Breast epithelium (tissue), 4 donors: ENCODE measurements at regions not wholly inside any gene's neighbourhood (a gene's known extent, or its start where the extent isn't known, plus 50 kb on each side); places are given as distances from the start of the nearest gene placed in this dataset.

Experiments used
- DNase-seq, 2 donors: peaks; one replicate each; pipeline ENCODE4 v3.0.0-alpha.2; 2019; ENCODE audit warnings: low spot score in 2 of 2
- H3K27ac ChIP-seq, 2 donors: fragments of 200-600 bp; sonication (generic) in 1 of 2; one replicate each; pipeline ENCODE4 v1.5.1; 2016 to 2019; ENCODE audit warnings: mild to moderate bottlenecking in 1 of 2
- H3K27me3 ChIP-seq, 2 donors: fragments of 200-600 bp; sonication (generic) in 1 of 2; one replicate each; pipeline versions ENCODE4 v1.5.1 to v1.6.0; 2017 to 2019; ENCODE audit warnings: control low read depth in 1 of 2, mild to moderate bottlenecking in 1 of 2
- H3K36me3 ChIP-seq: fragments of 200-600 bp; one replicate; pipeline ENCODE4 v1.5.1; 2019
- H3K4me1 ChIP-seq, 2 donors: fragments of 200-600 bp; sonication (generic); one replicate each; pipeline ENCODE4 v1.5.1; 2016 to 2019; ENCODE audit warnings: control low read depth in 1 of 2
- H3K4me3 ChIP-seq, 3 donors: fragments of 200-600 bp; sonication (generic); 1 replicate in 2 of 3; 2 replicates in 1 of 3; pipeline ENCODE4 v1.5.1; 2016 to 2019; ENCODE audit warnings: mild to moderate bottlenecking in 3 of 3, moderate library complexity in 2 of 3
- H3K9me3 ChIP-seq, 2 donors: fragments of 200-600 bp; sonication (generic) in 1 of 2; one replicate each; pipeline ENCODE4 v1.5.1; 2016 to 2019; ENCODE audit warnings: control low read depth in 1 of 2
- POLR2A ChIP-seq: fragments of 450-650 bp; IDR thresholded peaks from one replicate; pipeline ENCODE4 v1.6.1; 2016; ENCODE audit warnings: antibody characterized with exemption, mild to moderate bottlenecking, moderate library complexity
- POLR2AphosphoS5 ChIP-seq, 3 donors: sonication (generic); formaldehyde crosslinking; IDR thresholded peaks; one replicate each; pipeline ENCODE4 v1.6.1; 2017; ENCODE audit warnings: antibody characterized with exemption in 3 of 3
- intact Hi-C: fragments of 100-400 bp; cut with DNase I; formaldehyde crosslinking; loops from one replicate; pipeline ENCODE4 v1.15.1; 2023; ENCODE audit warnings: low total_unique reads
- TF ChIP-seq, protein P1 (sequence below), 3 donors: fragments of 450-650 bp; IDR thresholded peaks; one replicate each; pipeline ENCODE4 v1.5.1; 2016 to 2017; ENCODE audit warnings: antibody characterized with exemption in 3 of 3, mild to moderate bottlenecking in 3 of 3, moderate library complexity in 3 of 3

DNA sequence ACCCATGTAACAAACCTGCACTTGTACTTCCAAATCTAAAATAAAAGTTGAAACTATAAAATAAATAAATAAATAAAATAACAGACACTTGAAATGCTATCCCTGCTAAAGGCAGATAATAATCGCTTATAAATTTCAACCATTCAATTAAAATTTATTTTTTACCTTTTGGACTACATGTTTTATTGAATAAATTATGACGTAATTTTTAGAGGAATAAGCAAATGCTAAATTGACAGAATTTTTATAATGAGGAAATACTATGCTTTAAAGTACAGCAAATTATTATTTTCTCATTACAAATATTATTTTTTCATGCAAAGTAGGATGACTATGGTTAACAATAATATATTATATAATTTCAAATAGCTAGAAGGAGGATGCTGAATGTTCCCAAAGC lies 658.6 kb upstream of the LMO3 start:
- H3K4me1 ChIP-seq: no peaks in the 10 kb centered on the region
- H3K36me3 ChIP-seq: no peaks in the 10 kb centered on the region
- no peak for DNase-seq
- no peaks in the 10 kb centered on the region for H3K27me3 ChIP-seq
- H3K4me3 ChIP-seq: no peak overlapping the region
- intact Hi-C loops: no loop called here
- H3K9me3 ChIP-seq: no peaks in the 10 kb centered on the region
- TF ChIP-seq POLR2AphosphoS5 (IDR thresholded peaks at IDR 0.05): no peak
- no peak for TF ChIP-seq POLR2A
- H3K27ac ChIP-seq: no peak overlapping the region

DNA sequence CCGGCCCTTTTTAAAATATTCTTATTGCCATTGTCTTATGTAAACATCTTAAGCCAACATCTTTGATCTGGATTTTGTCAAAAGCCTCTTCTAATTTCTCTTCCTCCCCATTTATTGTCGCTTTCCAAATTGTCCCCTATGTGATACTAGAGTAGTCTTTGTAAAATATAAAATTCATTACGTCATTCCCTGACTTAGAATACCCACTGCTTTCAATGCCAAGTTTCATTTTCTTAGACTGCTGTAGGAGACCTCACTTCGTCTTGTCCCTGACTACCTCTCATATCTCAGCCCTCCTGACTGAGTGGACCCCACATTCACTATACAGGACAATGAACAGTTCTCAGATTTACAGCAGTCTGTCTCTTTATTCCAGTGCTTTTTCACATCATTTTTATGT lies 633.9 kb upstream of the LMO3 start:
- peaks cover 0 to 9% of the 10 kb centered on the region in 2 donors for H3K9me3 ChIP-seq
- H3K27ac ChIP-seq: no peak overlapping the region
- H3K4me1 ChIP-seq: no peaks in the 10 kb centered on the region
- no peak overlapping the region for H3K4me3 ChIP-seq
- DNase-seq: no peak
- intact Hi-C loops: no loop called here
- H3K36me3 ChIP-seq: no peaks in the 10 kb centered on the region
- no peak for TF ChIP-seq POLR2A
- TF ChIP-seq POLR2AphosphoS5 (IDR thresholded peaks at IDR 0.05): no peak
- TF ChIP-seq, protein P1, sequence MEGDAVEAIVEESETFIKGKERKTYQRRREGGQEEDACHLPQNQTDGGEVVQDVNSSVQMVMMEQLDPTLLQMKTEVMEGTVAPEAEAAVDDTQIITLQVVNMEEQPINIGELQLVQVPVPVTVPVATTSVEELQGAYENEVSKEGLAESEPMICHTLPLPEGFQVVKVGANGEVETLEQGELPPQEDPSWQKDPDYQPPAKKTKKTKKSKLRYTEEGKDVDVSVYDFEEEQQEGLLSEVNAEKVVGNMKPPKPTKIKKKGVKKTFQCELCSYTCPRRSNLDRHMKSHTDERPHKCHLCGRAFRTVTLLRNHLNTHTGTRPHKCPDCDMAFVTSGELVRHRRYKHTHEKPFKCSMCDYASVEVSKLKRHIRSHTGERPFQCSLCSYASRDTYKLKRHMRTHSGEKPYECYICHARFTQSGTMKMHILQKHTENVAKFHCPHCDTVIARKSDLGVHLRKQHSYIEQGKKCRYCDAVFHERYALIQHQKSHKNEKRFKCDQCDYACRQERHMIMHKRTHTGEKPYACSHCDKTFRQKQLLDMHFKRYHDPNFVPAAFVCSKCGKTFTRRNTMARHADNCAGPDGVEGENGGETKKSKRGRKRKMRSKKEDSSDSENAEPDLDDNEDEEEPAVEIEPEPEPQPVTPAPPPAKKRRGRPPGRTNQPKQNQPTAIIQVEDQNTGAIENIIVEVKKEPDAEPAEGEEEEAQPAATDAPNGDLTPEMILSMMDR (IDR thresholded peaks at IDR 0.05): no peak
- H3K27me3 ChIP-seq: no peaks in the 10 kb centered on the region

- TF ChIP-seq POLR2AphosphoS5 (IDR thresholded peaks at IDR 0.05): no peak
- no peak for TF ChIP-seq POLR2A
- TF ChIP-seq, protein P1 (IDR thresholded peaks at IDR 0.05): no peak
- intact Hi-C loops: no loop called here
- DNase-seq: no peak
- no peak overlapping the region for H3K4me3 ChIP-seq
- no peaks in the 10 kb centered on the region for H3K27me3 ChIP-seq
- no peaks in the 10 kb centered on the region for H3K9me3 ChIP-seq
- no peaks in the 10 kb centered on the region for H3K4me1 ChIP-seq
- no peaks in the 10 kb centered on the region for H3K36me3 ChIP-seq
- H3K27ac ChIP-seq: no peak overlapping the region
Observed at GRCh38 chr12:17235996-17236395, 630.0 kb upstream of the LMO3 start.

DNA sequence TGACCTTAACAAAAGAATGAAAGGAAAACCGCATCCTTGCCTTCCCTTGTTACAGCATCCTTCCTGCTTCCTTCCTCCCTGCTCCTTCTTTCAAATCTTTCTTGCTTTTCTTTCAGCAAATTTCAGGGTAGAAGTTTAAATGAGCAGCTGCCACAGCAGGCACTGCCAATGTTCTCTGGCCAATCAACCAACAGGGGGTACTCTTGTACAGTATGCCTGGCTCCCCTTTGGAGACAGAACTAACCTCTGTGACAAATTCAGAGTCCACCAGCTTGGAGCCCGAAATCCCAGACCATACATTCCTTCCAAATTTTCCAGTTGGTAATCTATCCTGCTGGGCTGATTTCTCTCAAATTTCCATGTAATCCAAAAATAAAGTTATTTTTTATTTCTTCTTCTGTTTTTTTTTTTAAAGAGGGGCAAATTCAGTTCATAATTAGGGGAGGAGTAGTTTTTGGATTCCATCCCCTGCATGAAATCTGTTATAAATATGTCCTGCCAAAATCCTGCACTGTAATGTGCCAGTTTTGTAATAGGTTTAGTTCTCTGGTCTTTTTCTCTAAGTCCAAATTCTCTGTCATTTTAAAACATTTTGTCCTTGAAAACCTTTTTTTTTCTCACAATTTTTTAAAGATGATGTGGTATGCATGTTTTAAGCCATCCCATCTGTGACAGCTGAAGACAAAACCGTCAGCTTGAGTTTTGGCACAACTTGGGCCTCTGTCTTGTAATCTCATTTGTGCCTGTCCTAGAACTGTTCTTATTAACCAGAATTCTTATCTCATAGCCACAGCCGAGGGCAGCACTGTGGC lies 610.0 kb upstream of the LMO3 start:
- TF ChIP-seq POLR2AphosphoS5 (IDR thresholded peaks at IDR 0.05) (no peak), POLR2A (no peak)
- TF ChIP-seq, protein P1 (IDR thresholded peaks at IDR 0.05): no peak
- Histone ChIP-seq H3K27me3 (no peaks in the 10 kb centered on the region), H3K27ac (no peak overlapping the region), H3K36me3 (no peaks in the 10 kb centered on the region), H3K4me3 (no peak overlapping the region), H3K4me1 (no peaks in the 10 kb centered on the region), H3K9me3 (no peaks in the 10 kb centered on the region)
- intact Hi-C loops: no loop called here
- no peak for DNase-seq

- intact Hi-C loops: loop anchor here (5.0 kb wide), 1 partner anchor 432 kb away; no protein-coding TSS in a partner anchor
- TF ChIP-seq POLR2AphosphoS5 (IDR thresholded peaks at IDR 0.05) (no peak), POLR2A (no peak)
- TF ChIP-seq, protein P1 (IDR thresholded peaks at IDR 0.05): no peak
- DNase-seq: no peak
- H3K4me1 ChIP-seq: no peaks in the 10 kb centered on the region
- H3K27me3 ChIP-seq: no peaks in the 10 kb centered on the region
- H3K27ac ChIP-seq: no peak overlapping the region
- H3K4me3 ChIP-seq: no peak overlapping the region
- no peaks in the 10 kb centered on the region for H3K9me3 ChIP-seq
- H3K36me3 ChIP-seq: no peaks in the 10 kb centered on the region
Observed at GRCh38 chr12:17214929-17215328, 609.0 kb upstream of the LMO3 start.
